KMS-11 (cell line): ENCODE measurements at regions not wholly inside any gene's neighbourhood (a gene's known extent, or its start where the extent isn't known, plus 50 kb on each side); places are given as distances from the start of the nearest gene placed in this dataset.

Source experiments
- H2AFZ ChIP-seq: fragments of 200-600 bp; sonication (generic); 2 replicates; pipeline ENCODE4 v1.6.1; 2016; ENCODE audit warnings: antibody characterized with exemption, mixed run types, low read depth
- H3K27ac ChIP-seq: fragments of 200-600 bp; sonication (generic); 2 replicates; pipeline ENCODE4 v1.6.1; 2016; ENCODE audit warnings: mild to moderate bottlenecking, mixed run types
- H3K27me3 ChIP-seq: fragments of 200-600 bp; sonication (generic); 2 replicates; pipeline ENCODE4 v1.6.1; 2017; ENCODE audit warnings: mild to moderate bottlenecking, low read depth, mixed run types, moderate library complexity; ENCODE audit not compliant: insufficient read depth
- H3K36me3 ChIP-seq: fragments of 200-600 bp; sonication (generic); 2 replicates; pipeline ENCODE4 v1.6.1; 2017; ENCODE audit warnings: mild to moderate bottlenecking, mixed run types; ENCODE audit not compliant: insufficient read depth
- H3K4me1 ChIP-seq: fragments of 200-600 bp; sonication (generic); 2 replicates; pipeline ENCODE4 v1.6.1; 2016; ENCODE audit warnings: mild to moderate bottlenecking, low read depth, mixed run types; ENCODE audit not compliant: poor library complexity, severe bottlenecking
- H3K4me2 ChIP-seq: fragments of 200-600 bp; sonication (generic); 2 replicates; pipeline ENCODE4 v1.7.0; 2016; ENCODE audit warnings: mild to moderate bottlenecking, mixed run types
- H3K4me3 ChIP-seq: fragments of 200-600 bp; sonication (generic); IDR thresholded peaks from 2 replicates; pipeline ENCODE4 v1.6.1; 2017; ENCODE audit warnings: low read depth, low read length, mixed read lengths; ENCODE audit not compliant: insufficient read depth
- H3K79me2 ChIP-seq: fragments of 200-600 bp; sonication (generic); 2 replicates; pipeline ENCODE4 v1.6.1; 2016; ENCODE audit warnings: low read depth, mixed run types; ENCODE audit not compliant: insufficient read depth
- H3K9ac ChIP-seq: fragments of 200-600 bp; sonication (generic); 2 replicates; pipeline ENCODE4 v1.6.1; 2016; ENCODE audit warnings: mild to moderate bottlenecking, mixed run types
- H4K20me1 ChIP-seq: fragments of 200-600 bp; sonication (generic); 2 replicates; pipeline ENCODE4 v1.6.1; 2016; ENCODE audit warnings: mild to moderate bottlenecking, mixed run types; ENCODE audit not compliant: insufficient read depth
- TF ChIP-seq, protein P1 (sequence below): fragments of 200-600 bp; sonication (generic); conservative IDR thresholded peaks from 2 replicates; pipeline ENCODE4 v1.6.1; 2017; ENCODE audit warnings: low read depth, mild to moderate bottlenecking, antibody characterized with exemption, low read length, moderate library complexity, mixed read lengths

GRCh38 chr3:81320862-81321261 is 440.6 kb downstream of the GBE1 start:
- TF ChIP-seq, protein P1, sequence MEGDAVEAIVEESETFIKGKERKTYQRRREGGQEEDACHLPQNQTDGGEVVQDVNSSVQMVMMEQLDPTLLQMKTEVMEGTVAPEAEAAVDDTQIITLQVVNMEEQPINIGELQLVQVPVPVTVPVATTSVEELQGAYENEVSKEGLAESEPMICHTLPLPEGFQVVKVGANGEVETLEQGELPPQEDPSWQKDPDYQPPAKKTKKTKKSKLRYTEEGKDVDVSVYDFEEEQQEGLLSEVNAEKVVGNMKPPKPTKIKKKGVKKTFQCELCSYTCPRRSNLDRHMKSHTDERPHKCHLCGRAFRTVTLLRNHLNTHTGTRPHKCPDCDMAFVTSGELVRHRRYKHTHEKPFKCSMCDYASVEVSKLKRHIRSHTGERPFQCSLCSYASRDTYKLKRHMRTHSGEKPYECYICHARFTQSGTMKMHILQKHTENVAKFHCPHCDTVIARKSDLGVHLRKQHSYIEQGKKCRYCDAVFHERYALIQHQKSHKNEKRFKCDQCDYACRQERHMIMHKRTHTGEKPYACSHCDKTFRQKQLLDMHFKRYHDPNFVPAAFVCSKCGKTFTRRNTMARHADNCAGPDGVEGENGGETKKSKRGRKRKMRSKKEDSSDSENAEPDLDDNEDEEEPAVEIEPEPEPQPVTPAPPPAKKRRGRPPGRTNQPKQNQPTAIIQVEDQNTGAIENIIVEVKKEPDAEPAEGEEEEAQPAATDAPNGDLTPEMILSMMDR = no peak
- Histone ChIP-seq H3K79me2 (no peaks in the 10 kb centered on the region), H3K36me3 (no peaks in the 10 kb centered on the region), H2AFZ (no peak overlapping the region), H3K27me3 (no peaks in the 10 kb centered on the region), H3K4me1 (no peaks in the 10 kb centered on the region), H3K27ac (no peak overlapping the region), H3K9ac (no peak overlapping the region), H3K4me3 (no peak overlapping the region), H4K20me1 (no peaks in the 10 kb centered on the region), H3K4me2 (no peak overlapping the region)

- Histone ChIP-seq H3K4me2 (no peak overlapping the region), H3K4me3 (no peak overlapping the region), H3K9ac (no peak overlapping the region), H3K36me3 (no peaks in the 10 kb centered on the region), H2AFZ (no peak overlapping the region), H3K27ac (no peak overlapping the region), H3K4me1 (no peaks in the 10 kb centered on the region), H3K27me3 (no peaks in the 10 kb centered on the region), H4K20me1 (no peaks in the 10 kb centered on the region), H3K79me2 (no peaks in the 10 kb centered on the region)
- TF ChIP-seq, protein P1 = no peak
Measured at GRCh38 chr3:81315030-81315429, 446.4 kb downstream of the GBE1 start.

- Histone ChIP-seq H3K36me3 (no peaks in the 10 kb centered on the region), H3K4me3 (no peak overlapping the region), H2AFZ (no peak overlapping the region), H3K4me2 (no peak overlapping the region), H3K27ac (no peak overlapping the region), H3K4me1 (no peaks in the 10 kb centered on the region), H4K20me1 (no peaks in the 10 kb centered on the region), H3K27me3 (no peaks in the 10 kb centered on the region), H3K79me2 (no peaks in the 10 kb centered on the region), H3K9ac (no peak overlapping the region)
- TF ChIP-seq, protein P1 = no peak
Measured at GRCh38 chr3:81311321-81311720, 450.1 kb downstream of the GBE1 start.

DNA sequence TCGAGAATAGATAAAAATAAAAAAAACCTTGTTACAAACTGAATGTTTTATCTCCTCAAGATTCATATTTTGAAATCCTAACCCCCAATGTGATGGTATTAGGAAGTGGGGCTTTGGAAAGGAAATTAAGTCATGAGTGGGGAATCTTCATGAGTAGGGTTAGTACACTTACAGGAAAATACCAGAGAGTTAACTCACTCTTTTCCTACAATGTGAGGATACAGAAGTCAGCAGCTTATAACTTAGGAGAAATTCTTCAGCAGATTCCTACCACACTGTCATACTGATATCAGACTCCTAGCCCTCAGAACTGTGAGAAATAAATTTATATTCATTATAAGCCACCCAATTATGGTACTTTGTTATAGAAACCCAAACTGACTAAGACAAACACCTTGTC is 453.1 kb downstream of the GBE1 start:
- Histone ChIP-seq H3K27ac (no peak overlapping the region), H3K4me1 (no peaks in the 10 kb centered on the region), H3K4me3 (no peak overlapping the region), H3K36me3 (no peaks in the 10 kb centered on the region), H3K79me2 (no peaks in the 10 kb centered on the region), H3K9ac (no peak overlapping the region), H2AFZ (no peak overlapping the region), H3K27me3 (no peaks in the 10 kb centered on the region), H3K4me2 (no peak overlapping the region), H4K20me1 (no peaks in the 10 kb centered on the region)
- TF ChIP-seq, protein P1 = no peak

DNA sequence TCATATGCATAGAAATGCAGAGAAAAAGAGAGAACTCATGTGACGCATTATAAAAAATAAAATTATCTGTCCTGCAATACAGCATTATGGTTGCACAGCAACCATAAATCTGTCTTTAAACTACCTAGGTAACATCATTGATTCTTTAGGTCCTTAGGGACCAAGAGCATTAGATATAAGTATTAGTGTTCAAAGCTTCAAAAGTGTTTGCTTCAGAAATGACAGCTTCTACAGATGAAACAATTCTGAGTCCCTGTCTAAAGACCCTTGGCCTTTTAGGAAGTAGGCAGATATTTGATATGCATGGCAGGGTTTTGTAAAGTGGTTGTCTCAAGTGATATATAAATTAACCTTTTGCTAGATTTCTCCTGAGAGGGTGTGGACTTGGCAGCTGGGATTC is 454.2 kb downstream of the GBE1 start:
- Histone ChIP-seq H3K27me3 (no peaks in the 10 kb centered on the region), H3K4me2 (no peak overlapping the region), H3K4me1 (no peaks in the 10 kb centered on the region), H3K79me2 (no peaks in the 10 kb centered on the region), H3K9ac (no peak overlapping the region), H3K36me3 (no peaks in the 10 kb centered on the region), H2AFZ (no peak overlapping the region), H4K20me1 (no peaks in the 10 kb centered on the region), H3K4me3 (no peak overlapping the region), H3K27ac (no peak overlapping the region)
- TF ChIP-seq, protein P1 = no peak
